GM12874 (cell line): ENCODE measurements at regions not wholly inside any gene's neighbourhood (a gene's known extent, or its start where the extent isn't known, plus 50 kb on each side); places are given as distances from the start of the nearest gene placed in this dataset.

Experiments used
- TF ChIP-seq, protein P1 (sequence below): IDR thresholded peaks from 2 replicates; pipeline ENCODE4 v1.5.1; 2011; ENCODE audit warnings: low read depth, mild to moderate bottlenecking, control low read depth, low read length, moderate library complexity; ENCODE audit not compliant: insufficient read depth

- TF ChIP-seq, protein P1, sequence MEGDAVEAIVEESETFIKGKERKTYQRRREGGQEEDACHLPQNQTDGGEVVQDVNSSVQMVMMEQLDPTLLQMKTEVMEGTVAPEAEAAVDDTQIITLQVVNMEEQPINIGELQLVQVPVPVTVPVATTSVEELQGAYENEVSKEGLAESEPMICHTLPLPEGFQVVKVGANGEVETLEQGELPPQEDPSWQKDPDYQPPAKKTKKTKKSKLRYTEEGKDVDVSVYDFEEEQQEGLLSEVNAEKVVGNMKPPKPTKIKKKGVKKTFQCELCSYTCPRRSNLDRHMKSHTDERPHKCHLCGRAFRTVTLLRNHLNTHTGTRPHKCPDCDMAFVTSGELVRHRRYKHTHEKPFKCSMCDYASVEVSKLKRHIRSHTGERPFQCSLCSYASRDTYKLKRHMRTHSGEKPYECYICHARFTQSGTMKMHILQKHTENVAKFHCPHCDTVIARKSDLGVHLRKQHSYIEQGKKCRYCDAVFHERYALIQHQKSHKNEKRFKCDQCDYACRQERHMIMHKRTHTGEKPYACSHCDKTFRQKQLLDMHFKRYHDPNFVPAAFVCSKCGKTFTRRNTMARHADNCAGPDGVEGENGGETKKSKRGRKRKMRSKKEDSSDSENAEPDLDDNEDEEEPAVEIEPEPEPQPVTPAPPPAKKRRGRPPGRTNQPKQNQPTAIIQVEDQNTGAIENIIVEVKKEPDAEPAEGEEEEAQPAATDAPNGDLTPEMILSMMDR, result no peak
Observed at GRCh38 chr3:103127737-103128136, 692.9 kb downstream of the ZPLD1 start.

DNA sequence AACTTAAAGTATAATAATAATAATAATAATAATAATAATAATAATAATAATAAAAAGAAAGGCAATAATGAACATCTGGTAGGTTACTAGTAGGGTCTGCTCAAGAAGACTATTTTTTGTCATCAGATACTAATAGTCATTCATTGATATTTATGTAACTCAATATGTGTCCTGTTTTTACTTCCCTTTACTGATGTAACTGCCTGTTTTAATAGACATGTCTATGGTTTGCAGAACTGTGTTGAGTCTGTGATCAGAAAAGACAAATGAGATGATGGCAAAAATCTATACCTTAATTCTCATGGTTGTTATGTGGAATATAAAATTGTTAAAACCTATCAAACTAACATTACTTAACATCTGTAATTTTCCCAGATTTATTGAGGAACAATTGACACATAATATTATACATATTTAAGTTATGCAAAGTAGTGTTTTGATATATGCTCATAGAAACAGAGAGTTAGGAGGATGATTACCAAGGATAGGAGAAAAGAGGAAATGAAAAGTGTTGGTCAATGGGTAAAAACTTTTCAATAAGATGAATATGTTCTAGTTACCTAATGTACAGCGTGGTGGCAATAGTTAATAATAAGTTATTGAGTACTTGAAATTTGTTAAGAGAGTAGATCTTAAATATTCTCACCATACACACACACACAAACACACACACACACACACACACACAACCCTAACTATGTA, 699.4 kb downstream of the ZPLD1 start:
- TF ChIP-seq, protein P1, result no peak

DNA sequence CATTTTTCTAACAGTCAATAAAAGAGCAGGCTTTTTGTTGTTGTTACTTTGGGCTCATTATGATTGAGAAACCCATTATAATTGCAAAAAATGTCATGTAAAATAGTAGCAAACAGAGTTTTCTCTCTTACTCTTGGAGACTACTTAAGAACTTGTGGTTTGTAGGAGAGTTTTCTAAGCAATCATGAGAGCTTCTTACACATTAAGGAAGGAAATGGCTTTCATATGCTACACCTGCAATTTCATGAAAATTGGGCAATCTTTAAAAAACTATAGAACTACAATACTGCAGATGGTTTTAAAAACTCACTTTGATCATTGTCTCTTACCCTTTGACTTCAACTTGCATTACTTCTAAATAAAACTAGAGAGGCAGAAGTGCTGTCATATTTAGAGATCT, 701.8 kb downstream of the ZPLD1 start:
- TF ChIP-seq, protein P1, result no peak

DNA sequence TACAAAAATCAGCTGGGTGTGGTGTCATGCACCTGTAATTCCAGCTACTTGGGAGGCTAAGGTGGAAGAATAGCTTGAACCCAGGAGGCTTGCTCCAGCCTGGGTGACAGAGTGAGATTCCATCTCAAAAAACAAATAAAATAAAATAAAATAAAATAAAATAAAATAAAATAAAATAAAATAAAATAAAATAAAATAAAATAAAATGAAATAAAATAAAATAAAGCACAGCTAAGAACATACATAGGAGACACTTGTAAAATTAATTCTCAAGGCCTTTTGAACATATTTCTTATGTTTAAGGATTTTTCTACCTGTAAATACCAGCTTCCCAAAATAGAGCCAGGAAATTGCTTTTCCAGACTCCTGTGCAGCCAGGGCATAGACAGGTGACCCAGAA, 703.0 kb downstream of the ZPLD1 start:
- TF ChIP-seq, protein P1, result no peak

DNA sequence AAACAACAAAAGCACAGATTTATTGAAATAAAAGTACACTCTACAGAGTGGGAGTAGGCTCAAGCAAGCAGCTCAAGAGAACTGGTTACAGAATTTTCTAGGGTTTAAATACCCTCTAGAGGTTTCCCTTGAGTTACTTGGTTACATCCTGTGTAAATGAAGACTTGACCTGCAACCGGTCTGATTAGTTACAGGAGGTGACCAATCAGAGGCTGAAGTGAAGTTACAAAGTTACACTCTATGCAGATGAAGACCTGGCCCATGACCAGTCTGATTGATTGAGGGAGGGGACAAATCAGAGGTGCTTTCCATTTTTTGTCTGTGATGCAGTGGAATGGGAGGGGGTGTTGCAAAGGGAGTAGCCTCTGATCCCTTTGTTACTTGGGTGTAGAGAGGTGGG, 723.4 kb downstream of the ZPLD1 start:
- TF ChIP-seq, protein P1, result no peak

- TF ChIP-seq, protein P1, result no peak
Observed at GRCh38 chr3:103166890-103167289, 732.1 kb downstream of the ZPLD1 start.

DNA sequence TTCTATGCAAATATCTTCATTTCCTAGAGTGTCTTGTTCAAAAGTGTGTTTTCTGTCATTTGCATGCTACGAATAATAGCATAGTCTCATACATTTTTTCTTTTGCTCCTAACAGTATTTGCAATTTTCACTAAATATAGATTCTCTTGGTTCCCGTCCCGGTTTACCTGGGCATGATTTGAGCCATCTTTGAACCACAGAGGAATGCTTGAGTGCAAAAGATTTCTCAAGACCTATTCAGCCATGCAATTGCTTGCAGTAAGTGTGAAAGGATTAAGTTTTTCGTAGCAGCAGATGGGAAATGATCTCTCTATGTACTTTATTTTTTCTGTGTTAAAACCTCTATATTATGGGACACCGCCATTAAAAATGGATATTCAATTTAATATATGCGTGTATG, 733.0 kb downstream of the ZPLD1 start:
- TF ChIP-seq, protein P1, result no peak

DNA sequence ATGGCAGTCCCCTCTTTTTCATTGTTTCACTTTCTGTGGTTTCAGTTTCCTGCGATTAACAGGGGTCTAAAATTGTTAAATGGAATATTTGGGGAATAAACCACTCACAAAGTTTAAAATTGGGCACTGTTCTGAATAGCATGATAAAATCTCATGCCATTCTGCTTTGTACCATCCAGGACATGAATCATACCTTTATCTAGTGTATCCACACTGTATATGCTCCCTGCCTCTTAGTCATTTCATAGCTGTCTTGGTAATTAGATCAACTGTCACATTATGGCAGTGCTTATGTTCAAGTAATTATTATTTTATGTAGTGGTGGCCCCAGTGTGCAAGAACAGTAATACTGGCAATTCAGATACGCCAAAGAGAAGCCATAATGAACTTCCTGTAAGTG, 734.5 kb downstream of the ZPLD1 start:
- TF ChIP-seq, protein P1, result no peak
